ENCODE measurements at regions not wholly inside any gene's neighbourhood (a gene's known extent, or its start where the extent isn't known, plus 50 kb on each side); places are given as distances from the start of the nearest gene placed in this dataset.

DNA sequence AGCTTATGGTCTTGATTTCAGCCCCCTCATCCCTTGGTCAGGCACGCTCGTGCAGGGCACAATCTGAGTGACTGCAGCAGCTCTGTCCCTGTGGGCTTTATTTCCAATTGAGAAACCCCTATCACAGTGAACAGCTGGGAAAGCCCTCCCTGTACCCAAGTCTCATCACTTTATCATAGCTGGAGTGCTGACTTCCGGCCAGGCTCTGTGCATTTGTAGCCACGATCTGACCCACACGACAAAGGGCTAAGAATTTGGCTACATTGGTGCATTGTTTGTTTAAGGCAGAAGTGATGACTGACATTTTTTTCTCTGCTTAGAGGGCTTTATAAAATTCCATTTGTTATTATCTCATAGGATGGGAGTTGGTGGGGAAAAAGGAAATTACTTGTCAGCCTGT, 184.4 kb downstream of the KCNS3 start:
- DNase-seq (ENCODE audit: low read depth in 1 of 2, low spot score in 2 of 2) (no peak), FAIRE-seq (no peak)
- H3K36me3 ChIP-seq (ENCODE audit: control insufficient read depth in 2 of 4, insufficient read depth in 4 of 4, low read length in 3 of 4): no peaks in the 10 kb centered on the region
- no peaks in the 10 kb centered on the region for H3K27me3 ChIP-seq (replicated peaks in 1 of 4; ENCODE audit: control insufficient read depth in 3 of 4, extremely low read depth in 1 of 4, insufficient read depth in 3 of 4, low read length in 3 of 4)
- H4K20me1 ChIP-seq (replicated peaks in 1 of 2; ENCODE audit: control insufficient read depth in 1 of 2, insufficient read depth in 2 of 2, low read length in 2 of 2): no peaks in the 10 kb centered on the region
- no peak overlapping the region for H3K18ac ChIP-seq (ENCODE audit: extremely low read depth, low read length)
- peaks cover 0 to 3% (median 0%) of the 10 kb centered on the region in 4 experiments; a peak in 1 of 7 replicates for H3K4me1 ChIP-seq (replicated peaks in 1 of 4; ENCODE audit: control insufficient read depth in 3 of 4, insufficient read depth in 4 of 4, low read length in 3 of 4)
- no peak overlapping the region for H2AK5ac ChIP-seq (ENCODE audit: low read depth, low read length)
- H3K79me1 ChIP-seq (ENCODE audit: low read depth, low read length): no peaks in the 10 kb centered on the region
- no peak overlapping the region for H4K8ac ChIP-seq (ENCODE audit: extremely low read depth, insufficient read depth, low read length)
- no peak overlapping the region for H2AFZ ChIP-seq (ENCODE audit: low read length)
- TF ChIP-seq BACH1 (IDR thresholded peaks at IDR 0.05; ENCODE audit: low read length) (no peak), CREB1 (IDR thresholded peaks at IDR 0.05) (no peak), JUND (IDR thresholded peaks at IDR 0.05; ENCODE audit: low read length) (no peak), CHD2 (IDR thresholded peaks at IDR 0.05; ENCODE audit: low read length) (no peak), SAP30 (IDR thresholded peaks at IDR 0.05; ENCODE audit: insufficient read depth, insufficient replicate concordance, low read length) (no peak), SP1 (IDR thresholded peaks at IDR 0.05; ENCODE audit: low read depth, low read length) (no peak), EP300 (IDR thresholded peaks at IDR 0.05; ENCODE audit: borderline replicate concordance in 1 of 2, low read depth in 2 of 2, low read length in 2 of 2) (no peak), EZH2 (IDR thresholded peaks at IDR 0.05; ENCODE audit: low read depth, low read length, severe bottlenecking) (no peak)
- TF ChIP-seq, protein P1, sequence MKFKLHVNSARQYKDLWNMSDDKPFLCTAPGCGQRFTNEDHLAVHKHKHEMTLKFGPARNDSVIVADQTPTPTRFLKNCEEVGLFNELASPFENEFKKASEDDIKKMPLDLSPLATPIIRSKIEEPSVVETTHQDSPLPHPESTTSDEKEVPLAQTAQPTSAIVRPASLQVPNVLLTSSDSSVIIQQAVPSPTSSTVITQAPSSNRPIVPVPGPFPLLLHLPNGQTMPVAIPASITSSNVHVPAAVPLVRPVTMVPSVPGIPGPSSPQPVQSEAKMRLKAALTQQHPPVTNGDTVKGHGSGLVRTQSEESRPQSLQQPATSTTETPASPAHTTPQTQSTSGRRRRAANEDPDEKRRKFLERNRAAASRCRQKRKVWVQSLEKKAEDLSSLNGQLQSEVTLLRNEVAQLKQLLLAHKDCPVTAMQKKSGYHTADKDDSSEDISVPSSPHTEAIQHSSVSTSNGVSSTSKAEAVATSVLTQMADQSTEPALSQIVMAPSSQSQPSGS (IDR thresholded peaks at IDR 0.05; ENCODE audit: low read length): no peak
- H2BK12ac ChIP-seq (ENCODE audit: low read depth, low read length): no peak overlapping the region
- no peak overlapping the region for H2BK5ac ChIP-seq (ENCODE audit: low read depth, low read length)
- H3K4me3 ChIP-seq (ENCODE audit: extremely low read depth in 1 of 4, insufficient read depth in 2 of 4, low read depth in 3 of 4, low read length in 4 of 4): no peak overlapping the region
- no peak overlapping the region for H3K56ac ChIP-seq (replicated peaks; ENCODE audit: insufficient read length, low read depth, low read length)
- no peaks in the 10 kb centered on the region for H3K79me2 ChIP-seq (ENCODE audit: control insufficient read depth in 1 of 2, insufficient read depth in 2 of 2, low read length in 2 of 2)
- H3K14ac ChIP-seq (ENCODE audit: insufficient read length): no peak overlapping the region
- H4K5ac ChIP-seq (ENCODE audit: insufficient read length, low read depth, low read length): no peak overlapping the region
- no peak overlapping the region for H4K91ac ChIP-seq (replicated peaks; ENCODE audit: insufficient read length, low read length)
- ChIA-PET CTCF (ENCODE audit: partially characterized antibody) (interaction anchor here (2.1 to 2.3 kb wide), 2 partner anchors 15 to 86 kb away, joined by 6 to 9 read pairs; no protein-coding TSS in a partner anchor), POLR2A (ENCODE audit: partially characterized antibody) (no interaction called here)
- H2BK20ac ChIP-seq (ENCODE audit: low read length): no peak overlapping the region
- no peak overlapping the region for H3K23ac ChIP-seq (ENCODE audit: insufficient read length)
- H3K23me2 ChIP-seq (ENCODE audit: low read depth, low read length): no peaks in the 10 kb centered on the region
- no peak overlapping the region for H3K9ac ChIP-seq (replicated peaks in 1 of 4; ENCODE audit: extremely low read depth in 1 of 4, low read depth in 3 of 4, low read length in 3 of 4)
- no peak overlapping the region for H3K4ac ChIP-seq (replicated peaks; ENCODE audit: insufficient read length, low read depth, low read length)
- no peak overlapping the region for H3K4me2 ChIP-seq (ENCODE audit: insufficient read depth in 1 of 2, low read depth in 2 of 2, low read length in 2 of 2)
- no peak overlapping the region for H2BK120ac ChIP-seq (replicated peaks; ENCODE audit: low read depth, low read length)
- no peaks in the 10 kb centered on the region for H3K9me3 ChIP-seq (ENCODE audit: insufficient read depth in 2 of 2, low read depth in 1 of 2, low read length in 1 of 2)
- 88% methylated on average over 5 of the region's 5 CpGs; no CpG with 5 or more reads in 1 of the 2 experiments for WGBS, 2 experiments (ENCODE audit: extremely low coverage in 1 of 2, insufficient coverage in 1 of 2, insufficient read length in 1 of 2, insufficient replicate concordance in 2 of 2, low coverage in 1 of 2, low lambda C conversion rate in 2 of 2, missing lambda C conversion rate in 1 of 2)
- no peak overlapping the region for H2BK15ac ChIP-seq (ENCODE audit: low read length)
- no peak overlapping the region for H3K27ac ChIP-seq (ENCODE audit: low read depth, low read length)
